ENCODE measurements at regions not wholly inside any gene's neighbourhood (a gene's known extent, or its start where the extent isn't known, plus 50 kb on each side); places are given as distances from the start of the nearest gene placed in this dataset.

DNA sequence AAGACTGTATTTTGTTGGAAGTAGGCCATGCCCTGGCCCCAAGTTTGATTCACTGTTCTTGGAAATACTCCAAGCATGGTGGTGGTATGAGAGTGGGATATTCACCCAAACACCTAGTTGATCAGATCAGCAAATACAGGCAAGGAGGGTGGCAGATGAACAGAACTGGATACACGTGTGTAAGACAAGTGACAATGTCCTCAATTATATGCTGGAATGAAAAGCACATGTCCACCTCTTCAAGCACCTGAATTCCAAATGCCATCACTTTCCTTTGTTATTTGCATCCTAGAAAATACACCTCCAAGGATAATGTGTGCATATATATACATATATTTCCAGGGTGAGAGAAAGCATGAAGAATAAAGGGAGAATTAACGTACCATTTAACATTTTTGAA is 131.8 kb upstream of the ZEB1 start:
- DNase-seq: no peak
- H3K36me3 ChIP-seq: no peaks in the 10 kb centered on the region
- WGBS, 4 donors: 91 to 100% (median 96%) methylated on average over 2 of the region's 2 CpGs
- H3K4me3 ChIP-seq: no peak overlapping the region
- no peaks in the 10 kb centered on the region for H3K9me3 ChIP-seq
- H3K27me3 ChIP-seq: no peaks in the 10 kb centered on the region
- no peak for ATAC-seq
- H3K27ac ChIP-seq: peak overlapping the region in 4 of 12 donors; percentile 44 to 54 (median 50)
- intact Hi-C loops (cut with DNase I): no loop called here
- H3K4me1 ChIP-seq: peaks cover 0 to 16% (median 8%) of the 10 kb centered on the region in 12 donors
- no peak for TF ChIP-seq POLR2A (IDR thresholded peaks at IDR 0.05)
- TF ChIP-seq, protein P1, sequence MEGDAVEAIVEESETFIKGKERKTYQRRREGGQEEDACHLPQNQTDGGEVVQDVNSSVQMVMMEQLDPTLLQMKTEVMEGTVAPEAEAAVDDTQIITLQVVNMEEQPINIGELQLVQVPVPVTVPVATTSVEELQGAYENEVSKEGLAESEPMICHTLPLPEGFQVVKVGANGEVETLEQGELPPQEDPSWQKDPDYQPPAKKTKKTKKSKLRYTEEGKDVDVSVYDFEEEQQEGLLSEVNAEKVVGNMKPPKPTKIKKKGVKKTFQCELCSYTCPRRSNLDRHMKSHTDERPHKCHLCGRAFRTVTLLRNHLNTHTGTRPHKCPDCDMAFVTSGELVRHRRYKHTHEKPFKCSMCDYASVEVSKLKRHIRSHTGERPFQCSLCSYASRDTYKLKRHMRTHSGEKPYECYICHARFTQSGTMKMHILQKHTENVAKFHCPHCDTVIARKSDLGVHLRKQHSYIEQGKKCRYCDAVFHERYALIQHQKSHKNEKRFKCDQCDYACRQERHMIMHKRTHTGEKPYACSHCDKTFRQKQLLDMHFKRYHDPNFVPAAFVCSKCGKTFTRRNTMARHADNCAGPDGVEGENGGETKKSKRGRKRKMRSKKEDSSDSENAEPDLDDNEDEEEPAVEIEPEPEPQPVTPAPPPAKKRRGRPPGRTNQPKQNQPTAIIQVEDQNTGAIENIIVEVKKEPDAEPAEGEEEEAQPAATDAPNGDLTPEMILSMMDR (IDR thresholded peaks at IDR 0.05): no peak

DNA sequence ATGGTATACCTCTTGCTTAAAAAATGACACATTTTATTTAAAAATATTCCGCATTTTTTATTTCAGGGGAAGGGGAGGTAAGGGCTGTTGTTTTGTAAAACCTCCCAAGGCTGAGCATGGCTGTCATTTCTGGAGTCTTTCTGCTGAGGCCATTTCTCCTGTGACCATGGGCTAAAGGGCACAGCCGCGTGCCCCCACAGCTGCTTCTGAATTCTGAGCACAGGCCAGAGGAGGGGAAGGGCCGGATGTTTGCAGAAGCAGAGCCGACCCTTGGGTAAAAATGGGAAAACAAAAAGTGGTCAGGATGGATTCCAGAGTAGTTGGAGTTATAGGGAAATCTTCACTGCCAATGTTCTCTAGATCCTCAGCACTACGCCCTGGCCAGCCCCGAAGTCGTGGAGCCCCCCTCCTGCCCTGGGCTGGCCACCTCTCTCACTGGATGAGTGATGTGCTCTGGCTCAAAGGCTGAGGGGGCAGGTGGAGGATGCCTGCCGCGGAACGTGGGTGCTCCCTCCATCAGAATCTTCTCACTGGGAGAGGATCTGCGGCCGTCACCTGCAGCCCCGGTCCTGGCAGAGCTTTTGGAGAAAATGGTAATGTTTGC is 131.3 kb upstream of the ZEB1 start:
- ATAC-seq (peak in 1 of 4 donors; percentile 30), DNase-seq (peak in 2 of 5 donors; percentile 37 to 50)
- TF ChIP-seq, protein P1 (IDR thresholded peaks at IDR 0.05): no peak
- no peak for TF ChIP-seq POLR2A (IDR thresholded peaks at IDR 0.05)
- H3K27ac ChIP-seq: peak overlapping the region in 3 of 12 donors; percentile 17 to 51 (median 40)
- peaks cover 0 to 16% (median 8%) of the 10 kb centered on the region in 12 donors for H3K4me1 ChIP-seq
- intact Hi-C loops (cut with DNase I): no loop called here
- WGBS, 4 donors: 84 to 91% (median 88%) methylated on average over 14 of the region's 14 CpGs
- H3K9me3 ChIP-seq: no peaks in the 10 kb centered on the region
- no peak overlapping the region for H3K4me3 ChIP-seq
- no peaks in the 10 kb centered on the region for H3K36me3 ChIP-seq
- H3K27me3 ChIP-seq: no peaks in the 10 kb centered on the region

DNA sequence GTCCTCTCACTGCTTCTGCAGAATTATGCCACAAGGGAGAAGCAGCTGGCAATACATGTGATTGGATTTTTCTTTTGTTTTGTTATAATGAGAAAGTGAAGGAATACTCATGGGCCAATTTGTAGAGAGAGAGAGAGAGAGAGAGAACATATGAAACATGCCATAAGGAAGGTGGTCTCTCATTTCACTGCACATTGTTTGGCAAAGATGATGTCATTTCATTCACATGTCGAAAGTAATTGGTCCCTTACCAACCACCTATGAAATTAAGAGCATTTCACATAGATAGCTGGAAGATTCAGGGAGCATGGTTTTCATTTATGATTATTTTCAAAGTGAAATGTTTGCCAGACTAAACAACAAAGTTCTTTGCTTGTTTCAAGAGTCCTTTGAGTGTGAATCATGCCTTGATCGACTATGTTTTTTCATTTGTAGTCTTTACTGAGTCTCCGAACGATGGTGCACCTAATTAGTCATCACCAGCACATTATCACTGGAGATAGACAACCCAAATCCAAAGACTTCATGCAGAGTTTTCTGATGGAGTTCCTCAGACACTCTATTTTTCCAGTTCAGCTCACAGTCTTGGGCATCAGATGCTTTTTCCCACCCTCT is 130.1 kb upstream of the ZEB1 start:
- peaks cover 0 to 16% (median 8%) of the 10 kb centered on the region in 12 donors for H3K4me1 ChIP-seq
- no peak for DNase-seq
- intact Hi-C loops (cut with DNase I): no loop called here
- no peak for TF ChIP-seq POLR2A (IDR thresholded peaks at IDR 0.05)
- TF ChIP-seq, protein P1 (IDR thresholded peaks at IDR 0.05): no peak
- 81 to 89% (median 84%) methylated on average over 4 of the region's 4 CpGs for WGBS, 4 donors
- no peak for ATAC-seq
- H3K27ac ChIP-seq: peak overlapping the region in 1 of 12 donors; percentile 21
- no peak overlapping the region for H3K4me3 ChIP-seq
- H3K9me3 ChIP-seq: no peaks in the 10 kb centered on the region
- H3K27me3 ChIP-seq: no peaks in the 10 kb centered on the region
- no peaks in the 10 kb centered on the region for H3K36me3 ChIP-seq

DNA sequence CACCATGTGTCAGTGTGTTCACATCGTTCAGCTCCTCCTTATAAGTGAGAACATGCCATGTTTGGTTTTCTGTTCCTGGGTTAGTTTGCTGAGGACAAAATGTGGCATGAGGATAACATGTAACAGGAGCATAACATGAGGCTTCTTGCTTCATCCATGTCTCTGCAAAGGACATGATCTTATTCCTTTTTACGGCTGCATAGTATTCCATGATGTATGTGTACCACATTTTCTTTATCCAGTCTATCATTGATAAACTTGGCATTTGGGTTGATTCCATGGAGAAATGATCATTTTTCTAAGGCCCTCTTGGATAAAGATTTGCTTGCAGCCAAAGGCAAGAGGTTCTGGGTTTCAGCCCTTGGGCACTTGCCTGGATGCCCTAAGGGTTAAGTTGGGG is 128.5 kb upstream of the ZEB1 start:
- intact Hi-C loops (cut with DNase I): no loop called here

More for the DNA sequence above, 128.5 kb upstream of the ZEB1 start:
- 95 to 100% (median 97%) methylated on average over 2 of the region's 2 CpGs for WGBS, 4 donors
- TF ChIP-seq POLR2A (IDR thresholded peaks at IDR 0.05): no peak
- TF ChIP-seq, protein P1 (IDR thresholded peaks at IDR 0.05): no peak
- H3K27ac ChIP-seq: no peak overlapping the region
- ATAC-seq (no peak), DNase-seq (no peak)
- H3K9me3 ChIP-seq: no peaks in the 10 kb centered on the region
- H3K36me3 ChIP-seq: no peaks in the 10 kb centered on the region
- H3K27me3 ChIP-seq: no peaks in the 10 kb centered on the region
- no peak overlapping the region for H3K4me3 ChIP-seq
- peaks cover 0 to 16% (median 8%) of the 10 kb centered on the region in 12 donors for H3K4me1 ChIP-seq

Measured in heart left ventricle (tissue), 16 donors.